Activated CD4-positive, alpha-beta T cell treated with anti-CD3 and anti-CD28 coated beads, Interleukin-2, amount 50 U/mL, for 1 hour (primary cell): ENCODE measurements at regions not wholly inside any gene's neighbourhood (a gene's known extent, or its start where the extent isn't known, plus 50 kb on each side); places are given as distances from the start of the nearest gene placed in this dataset.

Experiments used
- DNase-seq: peaks from one replicate; pipeline ENCODE4 v3.0.0-alpha.2; 2020

GRCh38 chr15:58273104-58273503 is 134.9 kb downstream of the AQP9 start:
- no peak for DNase-seq

DNA sequence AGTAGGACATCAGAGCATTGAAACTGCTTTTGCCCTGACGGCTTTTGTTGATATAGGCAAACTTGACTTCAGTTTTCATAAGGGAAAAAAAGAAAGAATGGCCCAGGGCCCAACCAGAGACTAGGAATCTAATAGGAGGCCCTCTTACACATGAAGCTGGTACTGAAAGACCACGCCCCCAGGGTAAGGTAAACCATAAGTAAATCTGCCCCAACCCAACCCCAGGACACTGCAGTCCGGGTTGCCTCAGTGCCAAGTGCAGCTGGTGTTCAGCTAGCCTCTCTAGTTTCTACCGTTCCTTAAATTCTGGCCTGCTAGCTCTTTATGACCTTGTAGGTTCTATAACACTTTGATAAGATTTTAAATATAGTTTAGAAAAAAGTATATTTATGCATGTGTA is 136.7 kb downstream of the AQP9 start:
- no peak for DNase-seq

- no peak for DNase-seq
Measured at GRCh38 chr15:58275785-58276184, 137.6 kb downstream of the AQP9 start.

- no peak for DNase-seq
Measured at GRCh38 chr15:58276924-58277323, 138.7 kb downstream of the AQP9 start.

- DNase-seq = no peak
Measured at GRCh38 chr15:58277333-58277732, 139.2 kb downstream of the AQP9 start.

DNA sequence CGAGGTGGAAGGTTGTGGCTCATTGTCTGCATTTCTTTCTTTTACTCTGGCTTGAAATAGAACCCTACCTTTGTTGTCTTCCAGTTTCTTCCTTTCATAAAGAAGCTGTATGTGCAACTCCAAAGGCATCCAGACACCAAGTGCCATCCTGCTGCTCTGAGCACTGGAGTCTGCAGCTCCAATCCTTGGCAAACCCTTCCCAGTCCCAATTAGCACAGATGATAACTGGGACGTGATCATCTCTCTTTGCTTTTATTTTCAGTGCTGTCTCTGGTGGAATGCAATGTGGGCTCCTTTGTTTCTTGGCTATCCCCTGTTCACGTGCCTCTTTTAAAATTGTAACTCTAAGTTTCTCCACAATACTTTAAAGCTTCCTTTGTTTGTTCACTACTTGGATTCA is 140.9 kb downstream of the AQP9 start:
- DNase-seq = no peak

- DNase-seq = no peak
Measured at GRCh38 chr15:58279654-58280053, 141.5 kb downstream of the AQP9 start.

DNA sequence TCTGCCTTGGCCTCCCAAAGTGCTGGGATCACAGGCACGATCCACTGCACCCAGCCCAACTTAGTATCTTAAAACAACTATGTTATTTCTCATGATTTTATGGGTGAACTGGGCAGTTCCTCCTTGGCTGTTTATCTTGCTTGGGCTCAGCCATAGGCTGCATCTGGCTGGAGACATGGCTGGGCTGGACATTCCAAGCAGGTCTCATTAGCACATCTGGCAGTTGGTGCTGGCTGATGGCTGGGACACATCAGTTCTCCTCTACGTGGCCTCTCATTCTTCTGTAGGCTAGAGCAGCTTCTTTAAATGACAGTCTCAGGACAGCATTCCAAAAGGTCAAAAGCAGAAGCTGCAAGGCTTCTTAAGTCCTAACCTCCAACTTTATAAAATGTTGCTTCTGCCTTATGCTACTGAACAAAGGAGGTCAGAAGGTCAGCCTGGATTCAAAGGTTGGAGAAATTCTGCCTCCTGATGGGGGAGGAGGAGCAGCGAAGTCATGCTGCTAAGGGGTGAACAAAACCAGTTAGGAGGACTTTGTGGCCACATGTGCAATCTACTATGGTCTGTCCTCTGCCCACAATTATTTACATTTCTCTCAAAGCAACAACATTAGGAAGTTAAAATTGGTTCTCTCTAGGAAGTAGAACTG is 144.0 kb downstream of the AQP9 start:
- DNase-seq = no peak

- no peak for DNase-seq
Measured at GRCh38 chr15:58283302-58283701, 145.1 kb downstream of the AQP9 start.

DNA sequence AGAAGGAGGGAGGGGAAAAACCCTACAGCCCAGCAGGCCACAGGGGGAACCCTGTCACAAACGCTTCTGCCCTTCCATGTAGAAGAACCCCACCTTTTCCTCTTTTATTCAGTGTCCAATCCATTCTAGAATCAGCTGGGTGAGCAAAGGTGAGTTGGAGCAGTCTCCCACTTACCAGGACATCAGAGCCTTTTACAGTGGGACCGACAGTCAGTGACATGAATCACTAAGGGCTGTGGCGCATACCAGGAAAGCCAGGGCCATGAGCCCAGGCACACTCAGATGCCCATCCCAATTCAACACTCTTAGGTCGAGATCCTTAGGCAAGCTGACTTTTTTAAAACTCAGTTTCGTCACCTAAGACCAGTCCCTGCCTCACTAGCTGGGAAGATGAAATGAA is 146.1 kb downstream of the AQP9 start:
- no peak for DNase-seq

GRCh38 chr15:58285212-58285920 is 146.4 kb upstream of the LIPC start:
- no peak for DNase-seq

DNA sequence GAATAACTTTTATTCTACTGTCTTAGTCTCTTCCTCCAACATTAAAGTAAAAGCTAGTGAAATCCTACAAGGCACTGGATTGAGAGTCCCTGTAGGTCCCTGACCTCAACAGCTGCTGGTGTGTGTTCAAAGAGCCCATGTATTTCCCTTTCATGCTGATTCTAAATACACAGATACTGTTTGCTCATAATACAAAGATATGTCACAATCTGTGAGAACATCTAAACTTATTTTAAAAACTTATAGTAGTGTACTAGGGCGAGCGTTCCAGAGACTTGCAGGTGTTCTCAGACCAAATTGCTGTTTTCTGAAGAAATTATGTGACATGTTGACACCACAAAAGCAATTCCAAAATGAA is 145.9 kb upstream of the LIPC start:
- DNase-seq = no peak

DNA sequence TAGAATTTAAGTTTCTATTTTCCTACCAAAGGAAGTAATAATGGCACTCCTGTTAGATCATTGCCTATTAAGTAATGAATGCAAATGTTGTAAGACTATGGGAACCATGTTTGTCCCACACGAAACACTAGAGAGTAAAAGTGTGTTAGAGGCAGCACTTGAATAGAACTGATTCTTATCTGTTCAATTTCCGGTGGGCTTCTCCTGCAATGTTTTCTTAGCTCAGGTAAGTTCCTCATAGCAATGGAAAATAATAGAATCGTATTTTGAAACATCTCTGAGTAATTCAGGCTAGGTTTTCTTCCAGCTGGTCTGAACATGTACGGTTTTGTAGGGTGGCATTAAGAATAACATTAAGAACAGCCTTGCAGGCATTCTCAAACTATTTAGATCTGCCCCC is 145.3 kb upstream of the LIPC start:
- DNase-seq = no peak

GRCh38 chr15:58287891-58288290 is 143.9 kb upstream of the LIPC start:
- no peak for DNase-seq

DNA sequence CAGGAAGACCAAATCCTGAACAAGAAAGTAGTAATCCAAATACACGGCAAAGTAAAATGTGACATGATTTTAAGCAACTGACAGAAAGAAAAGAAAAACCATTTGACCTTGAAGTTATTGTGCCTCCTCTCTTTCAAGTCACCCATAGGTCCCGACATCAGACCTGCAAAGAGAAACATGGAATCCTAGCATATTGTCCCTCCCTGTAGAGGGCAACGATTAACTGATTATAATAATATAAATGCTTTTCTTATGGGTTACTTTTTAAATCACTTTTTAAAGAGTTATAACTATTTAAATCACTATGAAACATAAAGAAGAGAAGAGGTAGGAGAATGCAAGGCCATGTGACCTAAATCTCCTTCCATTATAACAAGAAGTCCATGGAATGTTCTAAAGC is 143.2 kb upstream of the LIPC start:
- no peak for DNase-seq

DNA sequence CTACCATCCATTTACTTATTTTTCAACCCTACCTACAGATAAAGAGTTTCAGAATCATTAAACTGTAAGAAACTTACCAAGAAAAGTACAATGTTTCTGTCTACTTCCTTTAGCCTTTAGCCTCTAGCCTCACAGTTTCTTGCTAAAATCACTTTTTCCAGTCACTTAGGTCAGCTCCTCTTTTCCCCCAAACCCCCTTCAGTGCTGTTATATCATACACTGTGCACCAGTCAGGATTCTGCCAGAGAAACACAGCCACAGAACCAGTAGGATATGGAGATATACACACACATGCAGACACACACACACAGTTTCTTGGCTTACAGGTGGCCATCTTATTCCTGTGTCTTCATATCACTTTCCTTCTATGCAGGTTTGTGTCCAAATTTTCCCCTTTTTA is 139.9 kb upstream of the LIPC start:
- DNase-seq = no peak

DNA sequence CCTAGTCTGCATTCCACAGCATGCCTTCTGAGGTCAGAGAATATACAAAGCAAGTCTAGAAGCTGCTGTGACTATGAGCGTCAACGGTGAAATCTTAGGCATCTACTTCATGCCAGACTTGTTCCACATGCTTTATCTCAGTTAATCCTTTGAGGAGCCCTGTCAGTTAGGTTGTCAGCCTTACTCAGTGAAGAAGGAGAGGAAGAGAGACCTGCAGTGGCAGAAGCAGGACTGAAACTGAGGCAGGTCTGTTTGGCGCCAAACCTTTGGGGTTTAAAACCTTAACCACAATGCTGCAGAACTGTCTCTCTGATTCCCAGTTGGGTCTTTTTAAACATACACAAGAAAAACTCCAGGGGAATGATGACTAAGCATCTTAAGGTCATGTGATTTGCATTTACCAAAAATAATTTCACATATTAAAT is 139.0 kb upstream of the LIPC start:
- no peak for DNase-seq

DNA sequence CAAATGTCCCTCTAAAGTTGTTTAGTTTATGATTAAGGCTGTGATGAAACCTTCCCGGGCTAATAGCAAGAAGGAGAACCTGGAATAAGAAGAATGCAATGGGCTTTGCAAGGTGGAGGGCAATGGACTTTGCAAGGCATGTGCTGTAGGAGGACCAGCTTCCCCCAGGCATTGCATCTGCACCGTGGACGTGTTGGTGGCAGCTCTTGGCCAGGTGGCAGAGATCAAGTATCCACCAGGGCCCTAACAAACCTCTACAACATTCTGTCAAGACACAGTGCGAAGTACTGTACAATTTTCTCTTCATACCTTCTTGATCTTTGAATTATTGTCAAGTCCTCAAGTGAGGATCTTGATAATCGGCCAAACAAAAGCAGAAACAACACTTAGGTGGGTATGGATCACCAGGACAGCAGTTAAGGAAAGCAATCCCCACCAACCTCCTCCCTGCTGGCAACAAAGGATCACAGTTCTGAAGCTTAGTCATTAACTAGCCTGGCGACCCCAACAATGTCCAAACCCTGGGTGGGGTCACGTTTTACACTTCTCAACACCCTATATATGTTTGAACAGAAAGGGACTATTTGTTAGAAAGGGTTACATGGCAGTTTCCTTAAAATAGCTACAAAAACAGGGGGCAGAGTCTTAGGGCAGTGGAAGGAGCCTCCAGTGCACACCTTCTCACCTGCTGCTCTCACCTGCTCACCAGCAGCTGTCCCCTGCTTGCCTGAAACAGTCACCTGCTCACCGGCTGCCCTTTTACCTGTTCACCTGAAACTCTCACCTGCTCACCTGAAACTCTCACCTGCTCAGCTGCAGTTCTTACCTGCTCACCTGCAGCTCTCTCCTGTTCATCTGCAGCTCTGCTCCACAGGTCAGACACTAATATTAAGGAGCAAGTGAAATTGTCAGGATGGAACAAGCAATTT is 137.9 kb upstream of the LIPC start:
- no peak for DNase-seq

GRCh38 chr15:58294681-58295254 is 137.0 kb upstream of the LIPC start:
- no peak for DNase-seq

- no peak for DNase-seq
Measured at GRCh38 chr15:58295637-58296215, 136.1 kb upstream of the LIPC start.

GRCh38 chr15:58296276-58296675 is 135.5 kb upstream of the LIPC start:
- DNase-seq = no peak

DNA sequence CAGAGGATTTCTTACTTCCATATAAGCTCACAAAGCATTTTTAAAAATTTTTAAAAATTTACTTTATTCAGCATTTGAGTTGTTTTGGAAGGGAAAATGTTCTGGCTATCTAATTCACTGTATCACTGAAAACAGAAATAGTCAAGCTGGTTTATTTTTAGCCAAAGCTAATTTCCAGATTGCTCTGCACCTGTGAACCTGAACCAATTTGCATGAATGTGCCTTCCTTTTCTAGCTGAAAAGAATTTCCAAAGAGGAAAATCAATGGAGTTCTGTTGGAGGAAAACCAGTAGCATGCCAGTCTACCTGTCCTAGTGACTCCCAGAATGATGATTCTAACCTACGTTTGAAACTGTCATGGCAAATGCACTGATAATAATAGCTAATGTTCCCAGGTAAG is 134.2 kb upstream of the LIPC start:
- DNase-seq = no peak
